ENCODE measurements at regions not wholly inside any gene's neighbourhood (a gene's known extent, or its start where the extent isn't known, plus 50 kb on each side); places are given as distances from the start of the nearest gene placed in this dataset.
"Not testable (repeated sequence)": the region's sequence is repeated elsewhere in the genome, so short reads cannot be mapped to it uniquely, and the experiment has no call there.

DNA sequence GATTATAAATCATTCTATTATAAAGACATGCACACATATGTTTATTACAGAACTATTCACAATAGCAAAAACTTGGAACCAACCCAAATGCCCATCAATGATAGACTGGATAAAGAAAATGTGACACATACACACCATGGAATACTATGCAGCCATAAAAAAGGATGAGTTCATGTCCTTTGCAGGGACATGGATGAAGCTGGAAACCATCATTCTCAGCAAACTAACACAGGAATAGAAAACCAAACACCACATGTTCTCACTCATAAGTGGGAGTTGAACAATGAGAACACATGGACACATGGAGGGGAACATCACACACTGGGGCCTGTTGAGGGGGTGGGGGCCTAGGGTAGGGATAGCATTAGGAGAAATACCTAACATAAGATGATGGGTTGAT is 168.4 kb downstream of the ZNF648 start:
- not testable (repeated sequence) for TF ChIP-seq POLR2A, POLR2AphosphoS5 (IDR thresholded peaks at IDR 0.05; ENCODE audit: low read depth, low read length)
